ENCODE measurements at regions not wholly inside any gene's neighbourhood (a gene's known extent, or its start where the extent isn't known, plus 50 kb on each side); places are given as distances from the start of the nearest gene placed in this dataset.

DNA sequence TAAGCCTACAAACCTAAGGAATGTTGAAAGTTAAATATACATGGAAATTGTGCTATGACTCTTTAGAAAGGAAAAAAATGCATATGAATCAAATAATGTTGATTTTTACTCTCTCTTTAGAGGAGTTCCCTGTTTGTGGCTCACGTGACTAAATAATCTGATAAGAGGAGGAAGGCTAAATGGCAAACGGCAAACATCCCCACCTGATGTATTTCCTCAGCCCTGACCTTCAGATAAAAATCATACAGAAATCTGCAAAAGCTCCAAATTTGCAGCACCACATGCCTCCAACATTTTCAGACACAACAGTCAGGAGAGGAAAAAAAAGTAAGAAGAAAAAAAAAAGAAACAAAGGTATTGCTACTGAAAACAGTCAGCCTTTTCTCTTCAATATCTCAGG lies 423.0 kb upstream of the PSMD7 start:
- no peak overlapping the region for H2BK15ac ChIP-seq (ENCODE audit: low read length)
- H3K27ac ChIP-seq (ENCODE audit: low read depth, low read length): no peak overlapping the region
- H2BK120ac ChIP-seq (replicated peaks; ENCODE audit: low read depth, low read length): no peak overlapping the region
- no peaks in the 10 kb centered on the region for H3K36me3 ChIP-seq (ENCODE audit: control insufficient read depth in 2 of 4, insufficient read depth in 4 of 4, low read length in 3 of 4)
- POLR2A ChIA-PET (ENCODE audit: partially characterized antibody): no interaction called here
- H3K4me1 ChIP-seq (replicated peaks in 1 of 4; ENCODE audit: control insufficient read depth in 3 of 4, insufficient read depth in 4 of 4, low read length in 3 of 4): peaks cover 0 to 3% (median 0%) of the 10 kb centered on the region in 4 experiments; a peak in 2 of 7 replicates
- H3K79me2 ChIP-seq (ENCODE audit: control insufficient read depth in 1 of 2, insufficient read depth in 2 of 2, low read length in 2 of 2): no peaks in the 10 kb centered on the region
- no peak overlapping the region for H3K18ac ChIP-seq (ENCODE audit: extremely low read depth, low read length)
- no peak overlapping the region for H3K56ac ChIP-seq (replicated peaks; ENCODE audit: insufficient read length, low read depth, low read length)
- no peak overlapping the region for H3K23ac ChIP-seq (ENCODE audit: insufficient read length)
- H3K9me3 ChIP-seq (ENCODE audit: insufficient read depth in 2 of 2, low read depth in 1 of 2, low read length in 1 of 2): no peaks in the 10 kb centered on the region
- no peak overlapping the region for H3K4me2 ChIP-seq (ENCODE audit: insufficient read depth in 1 of 2, low read depth in 2 of 2, low read length in 2 of 2)
- WGBS, 2 experiments (ENCODE audit: extremely low coverage in 1 of 2, insufficient coverage in 1 of 2, insufficient read length in 1 of 2, insufficient replicate concordance in 2 of 2, low coverage in 1 of 2, low lambda C conversion rate in 2 of 2, missing lambda C conversion rate in 1 of 2): 88% methylated on average over 2 of the region's 2 CpGs; no CpG with 5 or more reads in 1 of the 2 experiments
- H3K14ac ChIP-seq (ENCODE audit: insufficient read length): no peak overlapping the region
- H2AFZ ChIP-seq (ENCODE audit: low read length): no peak overlapping the region
- H3K79me1 ChIP-seq (ENCODE audit: low read depth, low read length): no peaks in the 10 kb centered on the region
- H4K8ac ChIP-seq (ENCODE audit: extremely low read depth, insufficient read depth, low read length): no peak overlapping the region
- H2BK5ac ChIP-seq (ENCODE audit: low read depth, low read length): no peak overlapping the region
- H3K4ac ChIP-seq (replicated peaks; ENCODE audit: insufficient read length, low read depth, low read length): no peak overlapping the region
- H2BK20ac ChIP-seq (ENCODE audit: low read length): no peak overlapping the region
- CTCF ChIA-PET (ENCODE audit: partially characterized antibody): interaction anchor here (0.6 kb wide), 2 partner anchors 34 to 161 kb away, joined by 3 read pairs; no protein-coding TSS in a partner anchor
- no peak overlapping the region for H2BK12ac ChIP-seq (ENCODE audit: low read depth, low read length)
- H3K27me3 ChIP-seq (replicated peaks in 1 of 4; ENCODE audit: control insufficient read depth in 3 of 4, extremely low read depth in 1 of 4, insufficient read depth in 3 of 4, low read length in 3 of 4): no peaks in the 10 kb centered on the region
- H4K91ac ChIP-seq (replicated peaks; ENCODE audit: insufficient read length, low read length): no peak overlapping the region
- no peak overlapping the region for H3K4me3 ChIP-seq (ENCODE audit: extremely low read depth in 1 of 4, insufficient read depth in 2 of 4, low read depth in 3 of 4, low read length in 4 of 4)
- no peak for DNase-seq (ENCODE audit: low read depth in 1 of 2, low spot score in 2 of 2)
- H3K9ac ChIP-seq (replicated peaks in 1 of 4; ENCODE audit: extremely low read depth in 1 of 4, low read depth in 3 of 4, low read length in 3 of 4): no peak overlapping the region
- FAIRE-seq: no peak
- no peaks in the 10 kb centered on the region for H4K20me1 ChIP-seq (replicated peaks in 1 of 2; ENCODE audit: control insufficient read depth in 1 of 2, insufficient read depth in 2 of 2, low read length in 2 of 2)
- H3K23me2 ChIP-seq (ENCODE audit: low read depth, low read length): peaks cover 4% of the 10 kb centered on the region; the same call in 1 of the 2 replicates
- H2AK5ac ChIP-seq (ENCODE audit: low read depth, low read length): no peak overlapping the region
- H4K5ac ChIP-seq (ENCODE audit: insufficient read length, low read depth, low read length): no peak overlapping the region
- TF ChIP-seq JUN (IDR thresholded peaks at IDR 0.05; ENCODE audit: low read depth, low read length) (no peak), SIN3A (conservative IDR thresholded peaks at IDR 0.05 in 1 of 2, IDR thresholded peaks at IDR 0.05 in 1 of 2; ENCODE audit: low read depth in 1 of 2, low read length in 2 of 2) (no peak), PHF8 (conservative IDR thresholded peaks at IDR 0.05; ENCODE audit: low read depth, low read length) (no peak), CHD2 (IDR thresholded peaks at IDR 0.05; ENCODE audit: low read length) (no peak), RAD21 (IDR thresholded peaks at IDR 0.05 in 1 of 2, conservative IDR thresholded peaks at IDR 0.05 in 1 of 2; ENCODE audit: low read depth in 2 of 2, low read length in 2 of 2) (no peak), NANOG (IDR thresholded peaks at IDR 0.05; ENCODE audit: insufficient read depth, low read depth, low read length, poor library complexity, severe bottlenecking) (no peak), EZH2 (IDR thresholded peaks at IDR 0.05; ENCODE audit: low read depth, low read length, severe bottlenecking) (no peak), POLR2AphosphoS5 (IDR thresholded peaks at IDR 0.05; ENCODE audit: low read depth, low read length) (no peak), JUND (IDR thresholded peaks at IDR 0.05; ENCODE audit: low read length) (no peak), SAP30 (IDR thresholded peaks at IDR 0.05; ENCODE audit: insufficient read depth, insufficient replicate concordance, low read length) (no peak)
- TF ChIP-seq, protein P1, sequence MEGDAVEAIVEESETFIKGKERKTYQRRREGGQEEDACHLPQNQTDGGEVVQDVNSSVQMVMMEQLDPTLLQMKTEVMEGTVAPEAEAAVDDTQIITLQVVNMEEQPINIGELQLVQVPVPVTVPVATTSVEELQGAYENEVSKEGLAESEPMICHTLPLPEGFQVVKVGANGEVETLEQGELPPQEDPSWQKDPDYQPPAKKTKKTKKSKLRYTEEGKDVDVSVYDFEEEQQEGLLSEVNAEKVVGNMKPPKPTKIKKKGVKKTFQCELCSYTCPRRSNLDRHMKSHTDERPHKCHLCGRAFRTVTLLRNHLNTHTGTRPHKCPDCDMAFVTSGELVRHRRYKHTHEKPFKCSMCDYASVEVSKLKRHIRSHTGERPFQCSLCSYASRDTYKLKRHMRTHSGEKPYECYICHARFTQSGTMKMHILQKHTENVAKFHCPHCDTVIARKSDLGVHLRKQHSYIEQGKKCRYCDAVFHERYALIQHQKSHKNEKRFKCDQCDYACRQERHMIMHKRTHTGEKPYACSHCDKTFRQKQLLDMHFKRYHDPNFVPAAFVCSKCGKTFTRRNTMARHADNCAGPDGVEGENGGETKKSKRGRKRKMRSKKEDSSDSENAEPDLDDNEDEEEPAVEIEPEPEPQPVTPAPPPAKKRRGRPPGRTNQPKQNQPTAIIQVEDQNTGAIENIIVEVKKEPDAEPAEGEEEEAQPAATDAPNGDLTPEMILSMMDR (IDR thresholded peaks at IDR 0.05; ENCODE audit: control extremely low read depth in 1 of 3, insufficient read depth in 1 of 3, low read depth in 1 of 3, low read length in 3 of 3): no peak

All from H1 (cell line).